Activated naive CD8-positive, alpha-beta T cell treated with anti-CD3 and anti-CD28 coated beads, Interleukin-2, amount 50 U/mL, for 24 hours (primary cell): ENCODE measurements at regions not wholly inside any gene's neighbourhood (a gene's known extent, or its start where the extent isn't known, plus 50 kb on each side); places are given as distances from the start of the nearest gene placed in this dataset.
"Not testable (repeated sequence)": the region's sequence is repeated elsewhere in the genome, so short reads cannot be mapped to it uniquely, and the experiment has no call there.

Source experiments
- ATAC-seq: fragments of 150-1000 bp; cut with Tn5 transposase; one replicate; pipeline ENCODE4 v1.10.0; 2021
- DNase-seq: peaks from one replicate; pipeline ENCODE4 v3.0.0; 2021
- H3K27ac Mint-ChIP-seq: one replicate; pipeline ENCODE4 v1.8.0; 2021; ENCODE audit warnings: mild to moderate bottlenecking, mixed read lengths
- H3K27me3 Mint-ChIP-seq: one replicate; pipeline ENCODE4 v1.8.0; 2021; ENCODE audit warnings: mixed read lengths
- H3K36me3 Mint-ChIP-seq: one replicate; pipeline ENCODE4 v1.8.0; 2021; ENCODE audit warnings: low read depth, mixed read lengths
- H3K4me1 Mint-ChIP-seq: one replicate; pipeline ENCODE4 v1.8.0; 2021; ENCODE audit warnings: mixed read lengths
- H3K4me3 Mint-ChIP-seq: one replicate; pipeline ENCODE4 v1.8.0; 2021; ENCODE audit warnings: mild to moderate bottlenecking, moderate library complexity, mixed read lengths
- H3K9me3 Mint-ChIP-seq: one replicate; pipeline ENCODE4 v1.8.0; 2021; ENCODE audit warnings: mixed read lengths

GRCh38 chr11:126135235-126136176, 72.8 kb upstream of the CDON start:
- Mint-ChIP-seq H3K4me1 (no peaks in the 10 kb centered on the region), H3K27me3 (peaks cover 18% of the 10 kb centered on the region), H3K4me3 (no peak overlapping the region), H3K27ac (no peak overlapping the region), H3K9me3 (no peaks in the 10 kb centered on the region), H3K36me3 (no peaks in the 10 kb centered on the region)
- no peak for DNase-seq
- ATAC-seq: no peak

- Mint-ChIP-seq H3K9me3 (no peaks in the 10 kb centered on the region), H3K4me3 (no peak overlapping the region), H3K36me3 (no peaks in the 10 kb centered on the region), H3K27ac (no peak overlapping the region), H3K27me3 (peaks cover 12% of the 10 kb centered on the region), H3K4me1 (no peaks in the 10 kb centered on the region)
- DNase-seq (no peak), ATAC-seq (no peak)
Observed at GRCh38 chr11:126134461-126135155, 71.9 kb upstream of the CDON start.

GRCh38 chr11:126133901-126134300, 71.2 kb upstream of the CDON start:
- no peak overlapping the region for H3K27ac Mint-ChIP-seq
- no peaks in the 10 kb centered on the region for H3K9me3 Mint-ChIP-seq
- no peak overlapping the region for H3K4me3 Mint-ChIP-seq
- ATAC-seq: no peak
- peaks cover 5% of the 10 kb centered on the region for H3K27me3 Mint-ChIP-seq
- no peak for DNase-seq
- no peaks in the 10 kb centered on the region for H3K4me1 Mint-ChIP-seq
- no peaks in the 10 kb centered on the region for H3K36me3 Mint-ChIP-seq

- ATAC-seq: no peak
- H3K27me3 Mint-ChIP-seq: peaks cover 3% of the 10 kb centered on the region
- H3K4me1 Mint-ChIP-seq: no peaks in the 10 kb centered on the region
- H3K27ac Mint-ChIP-seq: no peak overlapping the region
- no peaks in the 10 kb centered on the region for H3K9me3 Mint-ChIP-seq
- DNase-seq: no peak
- no peak overlapping the region for H3K4me3 Mint-ChIP-seq
- no peaks in the 10 kb centered on the region for H3K36me3 Mint-ChIP-seq
Observed at GRCh38 chr11:126132319-126132718, 69.7 kb upstream of the CDON start.

DNA sequence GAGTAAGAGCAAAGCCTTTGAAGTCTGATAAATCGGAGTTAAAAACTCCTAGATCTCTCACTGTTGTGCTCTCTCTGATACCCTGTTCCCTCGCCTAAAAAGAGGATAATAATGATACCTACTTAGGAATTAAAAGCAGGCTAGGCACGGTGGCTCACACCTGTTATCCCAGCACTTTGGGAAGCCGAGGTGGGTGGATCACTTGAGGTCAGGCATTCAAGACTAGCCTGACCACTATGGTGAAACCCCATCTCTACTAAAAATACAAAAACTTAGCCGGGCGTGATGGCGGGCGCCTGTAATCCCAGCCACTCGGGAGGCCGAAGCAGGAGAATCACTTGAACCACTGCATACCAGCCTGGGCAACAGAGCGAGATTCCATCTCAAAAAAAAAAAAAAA, 68.1 kb upstream of the CDON start:
- not testable (repeated sequence) for H3K27ac Mint-ChIP-seq, H3K36me3 Mint-ChIP-seq, ATAC-seq, H3K9me3 Mint-ChIP-seq, H3K4me3 Mint-ChIP-seq, DNase-seq, H3K27me3 Mint-ChIP-seq, H3K4me1 Mint-ChIP-seq

DNA sequence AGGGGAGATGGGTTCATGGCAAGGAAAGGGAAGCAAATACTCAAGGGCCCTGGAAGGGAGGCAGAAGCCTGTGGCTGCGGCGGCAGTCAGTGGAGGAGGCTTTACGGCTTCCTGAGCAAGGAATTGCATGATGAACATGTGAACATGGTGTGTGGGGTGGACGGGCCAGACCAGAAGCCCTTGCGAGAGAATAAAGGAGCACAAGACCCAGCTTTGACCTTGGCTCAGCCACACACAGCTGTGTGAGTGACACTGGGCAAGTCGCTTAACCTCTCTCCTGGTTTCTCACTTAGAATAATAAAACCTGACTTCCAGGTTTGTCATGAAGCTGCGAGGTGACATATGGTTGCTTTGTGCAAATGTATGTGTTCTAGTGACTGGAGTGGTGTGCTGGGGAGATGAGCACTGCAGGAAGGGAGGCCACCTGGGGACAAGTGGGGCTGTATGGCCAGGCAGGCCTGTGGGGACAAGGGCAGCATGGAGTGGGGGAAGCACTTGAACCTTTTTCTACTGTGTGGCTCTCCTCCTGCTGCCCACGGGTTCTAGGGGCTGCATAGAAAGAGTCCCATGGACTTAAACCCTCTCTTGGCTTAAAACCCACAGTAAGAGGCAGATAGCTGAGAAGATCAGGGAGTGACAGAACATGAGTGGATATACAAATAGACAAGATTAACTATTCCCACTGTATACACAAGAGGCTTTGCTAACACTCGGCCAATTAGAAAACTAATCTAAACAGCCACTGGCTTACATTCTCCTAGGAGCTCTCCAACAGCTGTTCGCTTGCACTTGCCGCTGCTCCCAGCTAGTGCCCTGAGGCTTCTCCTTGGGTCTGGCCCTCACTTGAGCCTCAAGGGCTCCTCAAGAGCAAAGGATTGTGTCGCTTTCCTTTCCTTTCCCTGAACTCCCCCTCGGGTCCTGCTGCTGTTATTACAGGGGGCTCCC, 67.3 kb upstream of the CDON start:
- H3K4me3 Mint-ChIP-seq: no peak overlapping the region
- ATAC-seq: no peak
- no peaks in the 10 kb centered on the region for H3K4me1 Mint-ChIP-seq
- no peak overlapping the region for H3K27ac Mint-ChIP-seq
- H3K27me3 Mint-ChIP-seq: no peaks in the 10 kb centered on the region
- H3K36me3 Mint-ChIP-seq: no peaks in the 10 kb centered on the region
- DNase-seq: no peak
- no peaks in the 10 kb centered on the region for H3K9me3 Mint-ChIP-seq

GRCh38 chr11:126127898-126128297, 65.2 kb upstream of the CDON start:
- no peaks in the 10 kb centered on the region for H3K9me3 Mint-ChIP-seq

GRCh38 chr11:126127284-126127845, 64.7 kb upstream of the CDON start:
- no peaks in the 10 kb centered on the region for H3K9me3 Mint-ChIP-seq
- ATAC-seq: no peak
- no peaks in the 10 kb centered on the region for H3K36me3 Mint-ChIP-seq
- no peak overlapping the region for H3K4me3 Mint-ChIP-seq
- H3K27me3 Mint-ChIP-seq: no peaks in the 10 kb centered on the region
- no peak for DNase-seq
- no peak overlapping the region for H3K27ac Mint-ChIP-seq
- H3K4me1 Mint-ChIP-seq: no peaks in the 10 kb centered on the region

More at GRCh38 chr11:126127898-126128297, 65.2 kb upstream of the CDON start:
- H3K4me3 Mint-ChIP-seq: no peak overlapping the region
- H3K4me1 Mint-ChIP-seq: no peaks in the 10 kb centered on the region
- ATAC-seq: no peak
- no peaks in the 10 kb centered on the region for H3K27me3 Mint-ChIP-seq
- no peaks in the 10 kb centered on the region for H3K36me3 Mint-ChIP-seq
- DNase-seq: no peak
- H3K27ac Mint-ChIP-seq: no peak overlapping the region

DNA sequence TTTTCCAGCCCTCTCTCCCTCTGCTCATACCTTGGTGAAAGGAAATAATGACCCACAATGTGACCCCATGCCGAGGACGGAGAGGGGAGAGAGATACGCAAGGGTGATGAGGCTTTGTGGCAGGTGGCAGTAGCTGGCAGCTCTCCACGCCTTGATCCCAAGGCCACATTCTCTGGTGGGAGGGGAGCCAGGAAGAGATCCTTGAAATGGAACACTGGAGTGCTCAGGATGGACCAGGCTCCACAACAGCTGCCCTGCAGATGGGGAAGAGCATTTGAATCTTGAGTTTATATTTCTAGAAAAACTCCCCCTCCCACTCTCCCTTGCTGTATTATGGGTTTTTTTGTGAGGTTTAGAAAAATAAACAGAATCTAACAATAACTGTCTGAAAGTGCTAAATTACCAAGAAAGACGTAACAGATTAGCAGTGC, 61.6 kb upstream of the CDON start:
- Mint-ChIP-seq H3K27ac (no peak overlapping the region), H3K4me1 (no peaks in the 10 kb centered on the region)

DNA sequence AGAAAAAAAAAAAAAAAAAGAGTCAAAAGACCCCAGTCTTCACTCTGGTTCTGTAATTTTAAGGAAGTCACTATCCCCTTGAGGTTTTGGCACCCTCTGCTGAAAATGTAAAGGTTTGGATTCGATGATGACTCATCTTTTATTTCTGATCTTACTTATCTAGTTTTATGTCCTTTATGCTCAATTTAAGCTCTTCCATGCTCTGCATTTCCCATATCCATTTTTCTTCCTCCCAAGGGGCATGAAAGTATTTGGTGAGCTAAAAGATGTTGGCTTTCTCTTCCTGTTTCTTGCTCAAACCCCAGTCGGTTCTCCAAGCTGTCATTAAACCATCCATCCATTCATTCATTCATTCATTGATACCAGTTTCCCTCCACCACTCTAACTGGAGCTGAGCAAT, 61.0 kb upstream of the CDON start:
- ATAC-seq: no peak
- Mint-ChIP-seq H3K27ac (no peak overlapping the region), H3K4me3 (no peak overlapping the region), H3K36me3 (no peaks in the 10 kb centered on the region), H3K4me1 (no peaks in the 10 kb centered on the region), H3K9me3 (no peaks in the 10 kb centered on the region), H3K27me3 (no peaks in the 10 kb centered on the region)
- no peak for DNase-seq

More for the DNA sequence above, 61.6 kb upstream of the CDON start:
- ATAC-seq: no peak
- DNase-seq: no peak
- Mint-ChIP-seq H3K4me3 (no peak overlapping the region), H3K36me3 (no peaks in the 10 kb centered on the region), H3K9me3 (no peaks in the 10 kb centered on the region), H3K27me3 (no peaks in the 10 kb centered on the region)

DNA sequence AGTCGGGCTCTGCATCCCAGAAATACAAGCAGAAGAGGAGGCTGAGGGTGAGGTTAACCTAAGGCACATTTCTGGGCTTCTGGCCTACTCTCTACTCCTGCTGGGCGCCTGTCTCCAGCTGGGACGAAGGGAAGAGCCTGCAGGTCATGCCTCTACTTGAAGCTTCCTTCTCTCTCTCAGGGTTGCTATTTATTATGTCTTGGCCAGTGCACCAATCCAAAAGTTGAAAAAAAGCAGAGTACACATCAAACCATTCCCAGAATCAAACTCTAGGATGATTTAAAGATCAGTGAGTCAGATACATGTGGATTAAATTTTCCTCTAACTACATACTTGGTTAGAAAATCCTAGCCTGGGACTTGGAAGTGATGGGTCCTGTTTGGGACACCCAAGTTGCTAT, 60.2 kb upstream of the CDON start:
- no peaks in the 10 kb centered on the region for H3K4me1 Mint-ChIP-seq

GRCh38 chr11:126121296-126121695, 58.6 kb upstream of the CDON start:
- ATAC-seq (no peak), DNase-seq (no peak)
- Mint-ChIP-seq H3K4me3 (no peak overlapping the region), H3K27me3 (no peaks in the 10 kb centered on the region), H3K36me3 (no peaks in the 10 kb centered on the region), H3K27ac (no peak overlapping the region), H3K4me1 (no peaks in the 10 kb centered on the region), H3K9me3 (no peaks in the 10 kb centered on the region)

More for the DNA sequence above, 60.2 kb upstream of the CDON start:
- Mint-ChIP-seq H3K4me3 (no peak overlapping the region), H3K36me3 (no peaks in the 10 kb centered on the region), H3K9me3 (no peaks in the 10 kb centered on the region), H3K27ac (no peak overlapping the region), H3K27me3 (no peaks in the 10 kb centered on the region)
- DNase-seq (no peak), ATAC-seq (no peak)

DNA sequence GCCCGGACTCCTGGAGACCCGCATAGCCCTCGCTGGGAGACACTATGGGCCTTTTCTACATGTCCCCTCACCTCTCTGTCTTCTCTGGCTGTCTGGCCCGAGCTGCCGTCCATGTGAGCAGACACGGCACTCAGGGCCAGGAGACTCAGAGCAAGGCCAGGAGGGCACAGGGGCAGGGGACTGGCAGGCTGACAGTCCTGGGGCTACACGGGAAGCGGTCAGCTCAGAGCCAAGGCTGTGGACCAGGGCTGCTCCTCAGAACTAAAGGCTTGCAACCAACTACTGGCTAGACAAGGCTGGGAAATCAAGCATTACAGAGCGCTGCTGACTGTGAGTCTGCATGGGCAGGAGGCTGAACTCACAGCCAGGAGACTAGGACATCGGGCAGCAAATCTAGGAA, 56.1 kb upstream of the CDON start:
- no peaks in the 10 kb centered on the region for H3K9me3 Mint-ChIP-seq
- no peaks in the 10 kb centered on the region for H3K4me1 Mint-ChIP-seq
- no peak for ATAC-seq

GRCh38 chr11:126115816-126116331, 53.2 kb upstream of the CDON start:
- H3K36me3 Mint-ChIP-seq: no peaks in the 10 kb centered on the region
- H3K9me3 Mint-ChIP-seq: no peaks in the 10 kb centered on the region
- no peak overlapping the region for H3K27ac Mint-ChIP-seq
- no peak for ATAC-seq
- no peaks in the 10 kb centered on the region for H3K4me1 Mint-ChIP-seq
- no peak for DNase-seq
- H3K4me3 Mint-ChIP-seq: no peak overlapping the region
- H3K27me3 Mint-ChIP-seq: no peaks in the 10 kb centered on the region

More for the DNA sequence above, 56.1 kb upstream of the CDON start:
- Mint-ChIP-seq H3K36me3 (no peaks in the 10 kb centered on the region), H3K4me3 (no peak overlapping the region), H3K27ac (no peak overlapping the region), H3K27me3 (no peaks in the 10 kb centered on the region)
- DNase-seq: no peak
